NB4 (cell line): ENCODE measurements at regions not wholly inside any gene's neighbourhood (a gene's known extent, or its start where the extent isn't known, plus 50 kb on each side); places are given as distances from the start of the nearest gene placed in this dataset.

Experiments
- CTCF ChIP-seq: IDR thresholded peaks from one replicate; pipeline ENCODE4 v1.5.1; 2012; ENCODE audit warnings: low read depth, low read length
- POLR2A ChIP-seq: IDR thresholded peaks from 2 replicates; pipeline ENCODE4 v1.6.1; 2011; ENCODE audit warnings: mild to moderate bottlenecking; ENCODE audit not compliant: insufficient read length; ENCODE audit errors: extremely low read depth

GRCh38 chr5:68032216-68032762 is 183.3 kb upstream of the PIK3R1 start:
- no peak for TF ChIP-seq POLR2A
- TF ChIP-seq CTCF, result no peak
